ENCODE measurements at regions not wholly inside any gene's neighbourhood (a gene's known extent, or its start where the extent isn't known, plus 50 kb on each side); places are given as distances from the start of the nearest gene placed in this dataset.
A peak's percentile ranks its signal among the peaks of the same experiment; 100 is the strongest.

- TF ChIP-seq ARID4B (CRISPR knock-in tag; IDR thresholded peaks at IDR 0.05) (0 out of 2 replicates have a peak, but pooled peaks have one; percentile 20), PYGO2 (tag; IDR thresholded peaks at IDR 0.05) (peak; percentile 42; the same call in 1 of the 2 replicates), ZNF277 (CRISPR knock-in tag; IDR thresholded peaks at IDR 0.05; ENCODE audit: borderline replicate concordance) (no peak), IRF2 (CRISPR knock-in tag; IDR thresholded peaks at IDR 0.05) (no peak), ZNF12 (CRISPR knock-in tag; IDR thresholded peaks at IDR 0.05) (no peak), TAF15 (IDR thresholded peaks at IDR 0.05; ENCODE audit: low read depth, low read length) (no peak), HMGXB4 (CRISPR knock-in tag; IDR thresholded peaks at IDR 0.05) (no peak), JUND (IDR thresholded peaks at IDR 0.05; ENCODE audit: borderline replicate concordance, low read depth, low read length) (peak; percentile 80), JUND (tag; IDR thresholded peaks at IDR 0.05; ENCODE audit: borderline replicate concordance, low read depth, low read length) (peak; percentile 77; the same call in 1 of the 3 replicates), POLR2AphosphoS5 (IDR thresholded peaks at IDR 0.05; ENCODE audit: control insufficient read depth, insufficient read depth, low read depth, low read length) (peak; percentile 99), ZFX (CRISPR knock-in tag; IDR thresholded peaks at IDR 0.05) (no peak), TGIF2 (CRISPR knock-in tag; IDR thresholded peaks at IDR 0.05) (no peak), AFF4 (CRISPR knock-in tag; IDR thresholded peaks at IDR 0.05) (0 out of 2 replicates have a peak, but pooled peaks have one; percentile 23), ZNF507 (tag; conservative IDR thresholded peaks at IDR 0.05) (no peak)
These were observed 139.8 kb upstream of the CDK13 start (continued) for GRCh38 chr7:39810204-39810642.

Data from K562 (cell line).